Activated CD8-positive, alpha-beta memory T cell treated with anti-CD3 and anti-CD28 coated beads, Interleukin-2, amount 10 ng/mL, durations not matched to agents 7 days and 5 days (primary cell): ENCODE measurements at regions not wholly inside any gene's neighbourhood (a gene's known extent, or its start where the extent isn't known, plus 50 kb on each side); places are given as distances from the start of the nearest gene placed in this dataset.
"Not testable (repeated sequence)": the region's sequence is repeated elsewhere in the genome, so short reads cannot be mapped to it uniquely, and the experiment has no call there.

Source experiments
- ATAC-seq: fragments of 150-1000 bp; cut with Tn5 transposase; one replicate; pipeline ENCODE4 v1.10.0; 2021; ENCODE audit warnings: moderate library complexity
- CTCF ChIA-PET: fragments of 350-600 bp; sonication (Branson Sonifier 250); formaldehyde crosslinking; loops from one replicate; lab custom pipeline; 2021; ENCODE audit warnings: antibody characterized with exemption; lab: Charles Lee
- DNase-seq: peaks from one replicate; pipeline ENCODE4 v3.0.0-alpha.2; 2020
- H3K27ac Mint-ChIP-seq: one replicate; pipeline ENCODE4 v1.8.0; 2021; ENCODE audit warnings: mild to moderate bottlenecking, mixed read lengths
- H3K27me3 Mint-ChIP-seq: one replicate; pipeline ENCODE4 v1.8.0; 2021; ENCODE audit warnings: mixed read lengths
- H3K36me3 Mint-ChIP-seq: one replicate; pipeline ENCODE4 v1.8.0; 2021; ENCODE audit warnings: mild to moderate bottlenecking, mixed read lengths
- H3K4me1 Mint-ChIP-seq: one replicate; pipeline ENCODE4 v1.8.0; 2021; ENCODE audit warnings: mixed read lengths
- H3K4me3 Mint-ChIP-seq: one replicate; pipeline ENCODE4 v1.8.0; 2021; ENCODE audit warnings: mild to moderate bottlenecking, moderate library complexity, mixed read lengths
- H3K9me3 Mint-ChIP-seq: one replicate; pipeline ENCODE4 v1.8.0; 2022; ENCODE audit warnings: low read depth, mixed read lengths

- Mint-ChIP-seq H3K4me1 (peaks cover 1% of the 10 kb centered on the region), H3K36me3 (no peaks in the 10 kb centered on the region)
Observed at GRCh38 chr20:1761598-1761997, 104.0 kb upstream of the SIRPG start.

GRCh38 chr20:1761116-1761515, 103.5 kb upstream of the SIRPG start:
- Mint-ChIP-seq H3K36me3 (no peaks in the 10 kb centered on the region), H3K4me1 (peaks cover 1% of the 10 kb centered on the region), H3K27ac (no peak overlapping the region), H3K27me3 (peaks cover 8% of the 10 kb centered on the region), H3K9me3 (no peaks in the 10 kb centered on the region), H3K4me3 (no peak overlapping the region)
- CTCF ChIA-PET = no interaction called here
- DNase-seq (no peak), ATAC-seq (no peak)

More at GRCh38 chr20:1761598-1761997, 104.0 kb upstream of the SIRPG start:
- no peak for ATAC-seq
- no peak overlapping the region for H3K27ac Mint-ChIP-seq
- no peaks in the 10 kb centered on the region for H3K9me3 Mint-ChIP-seq
- H3K4me3 Mint-ChIP-seq = no peak overlapping the region
- no peak for DNase-seq
- peaks cover 10% of the 10 kb centered on the region for H3K27me3 Mint-ChIP-seq
- CTCF ChIA-PET = no interaction called here

- CTCF ChIA-PET = interaction anchor here (1.6 kb wide), 1 partner anchor 202 kb away, joined by 3 read pairs; no protein-coding TSS in a partner anchor
- Mint-ChIP-seq H3K4me1 (no peaks in the 10 kb centered on the region), H3K27ac (no peak overlapping the region), H3K27me3 (peaks cover 24% of the 10 kb centered on the region), H3K4me3 (no peak overlapping the region), H3K36me3 (no peaks in the 10 kb centered on the region), H3K9me3 (no peaks in the 10 kb centered on the region)
- ATAC-seq (no peak), DNase-seq (no peak)
Observed at GRCh38 chr20:1758765-1759164, 101.2 kb upstream of the SIRPG start.

- ATAC-seq (no peak), DNase-seq (no peak)
- Mint-ChIP-seq H3K36me3 (no peaks in the 10 kb centered on the region), H3K27me3 (peaks cover 27% of the 10 kb centered on the region), H3K27ac (no peak overlapping the region), H3K9me3 (no peaks in the 10 kb centered on the region), H3K4me3 (no peak overlapping the region), H3K4me1 (no peaks in the 10 kb centered on the region)
- CTCF ChIA-PET = interaction anchor here (1.3 to 1.6 kb wide), 3 partner anchors 19 to 254 kb away, joined by 3 to 5 read pairs (median 3); no protein-coding TSS in a partner anchor
Observed at GRCh38 chr20:1757606-1758512, 100.3 kb upstream of the SIRPG start.

- Mint-ChIP-seq H3K9me3 (no peaks in the 10 kb centered on the region), H3K27me3 (peaks cover 35% of the 10 kb centered on the region), H3K4me1 (no peaks in the 10 kb centered on the region), H3K36me3 (no peaks in the 10 kb centered on the region), H3K27ac (no peak overlapping the region), H3K4me3 (no peak overlapping the region)
- CTCF ChIA-PET = interaction anchor here (1.3 to 1.6 kb wide), 3 partner anchors 20 to 253 kb away, joined by 3 to 5 read pairs (median 3); no protein-coding TSS in a partner anchor
- ATAC-seq (no peak), DNase-seq (no peak)
Observed at GRCh38 chr20:1757072-1757471, 99.5 kb upstream of the SIRPG start.

- no peaks in the 10 kb centered on the region for H3K4me1 Mint-ChIP-seq
Observed at GRCh38 chr20:1754749-1755148, 97.2 kb upstream of the SIRPG start.

GRCh38 chr20:1754306-1754705, 96.7 kb upstream of the SIRPG start:
- DNase-seq (no peak), ATAC-seq (no peak)
- no peaks in the 10 kb centered on the region for H3K4me1 Mint-ChIP-seq
- no peak overlapping the region for H3K4me3 Mint-ChIP-seq
- H3K9me3 Mint-ChIP-seq = peaks cover 4% of the 10 kb centered on the region
- no peak overlapping the region for H3K27ac Mint-ChIP-seq
- peaks cover 32% of the 10 kb centered on the region for H3K27me3 Mint-ChIP-seq
- no peaks in the 10 kb centered on the region for H3K36me3 Mint-ChIP-seq
- CTCF ChIA-PET = no interaction called here

More at GRCh38 chr20:1754749-1755148, 97.2 kb upstream of the SIRPG start:
- Mint-ChIP-seq H3K4me3 (no peak overlapping the region), H3K9me3 (peaks cover 4% of the 10 kb centered on the region), H3K27me3 (peaks cover 32% of the 10 kb centered on the region), H3K36me3 (no peaks in the 10 kb centered on the region), H3K27ac (no peak overlapping the region)
- DNase-seq = no peak
- ATAC-seq = no peak
- CTCF ChIA-PET = interaction anchor here (1.0 to 1.2 kb wide), 2 partner anchors 10 to 112 kb away, joined by 3 to 4 read pairs; no protein-coding TSS in a partner anchor

GRCh38 chr20:1752045-1752444, 94.5 kb upstream of the SIRPG start:
- Mint-ChIP-seq H3K27me3 (peaks cover 32% of the 10 kb centered on the region), H3K27ac (no peak overlapping the region), H3K36me3 (no peaks in the 10 kb centered on the region), H3K4me3 (no peak overlapping the region), H3K9me3 (peaks cover 4% of the 10 kb centered on the region), H3K4me1 (no peaks in the 10 kb centered on the region)
- ATAC-seq (no peak), DNase-seq (no peak)
- CTCF ChIA-PET = interaction anchor here (0.6 to 2.0 kb wide), 3 partner anchors 13 to 922 kb away, joined by 3 to 5 read pairs (median 3); no protein-coding TSS in a partner anchor

- H3K27me3 Mint-ChIP-seq = peaks cover 14% of the 10 kb centered on the region
- H3K9me3 Mint-ChIP-seq = peaks cover 4% of the 10 kb centered on the region
- no peak for DNase-seq
- no peak overlapping the region for H3K4me3 Mint-ChIP-seq
- no peak overlapping the region for H3K27ac Mint-ChIP-seq
- H3K36me3 Mint-ChIP-seq = no peaks in the 10 kb centered on the region
- H3K4me1 Mint-ChIP-seq = no peaks in the 10 kb centered on the region
- CTCF ChIA-PET = no interaction called here
- ATAC-seq = no peak
Observed at GRCh38 chr20:1748777-1749176, 91.2 kb upstream of the SIRPG start.

- Mint-ChIP-seq H3K9me3 (peaks cover 4% of the 10 kb centered on the region), H3K36me3 (no peaks in the 10 kb centered on the region), H3K4me3 (no peak overlapping the region), H3K27ac (no peak overlapping the region), H3K27me3 (peaks cover 12% of the 10 kb centered on the region), H3K4me1 (no peaks in the 10 kb centered on the region)
- CTCF ChIA-PET = no interaction called here
- DNase-seq (no peak), ATAC-seq (no peak)
Observed at GRCh38 chr20:1747953-1748577, 90.5 kb upstream of the SIRPG start.

- CTCF ChIA-PET, DNase-seq, ATAC-seq, H3K9me3 Mint-ChIP-seq, H3K4me3 Mint-ChIP-seq, H3K4me1 Mint-ChIP-seq, H3K36me3 Mint-ChIP-seq, H3K27ac Mint-ChIP-seq: not testable (repeated sequence)
- peaks cover 22% of the 10 kb centered on the region for H3K27me3 Mint-ChIP-seq
Observed at GRCh38 chr20:1742049-1742434, 84.5 kb upstream of the SIRPG start.

- peaks cover 22% of the 10 kb centered on the region for H3K27me3 Mint-ChIP-seq
- H3K9me3 Mint-ChIP-seq = no peaks in the 10 kb centered on the region
- H3K36me3 Mint-ChIP-seq = no peaks in the 10 kb centered on the region
- peaks cover 1% of the 10 kb centered on the region for H3K4me1 Mint-ChIP-seq
- no peak overlapping the region for H3K4me3 Mint-ChIP-seq
- ATAC-seq (no peak), DNase-seq (no peak)
- H3K27ac Mint-ChIP-seq = no peak overlapping the region
- CTCF ChIA-PET = interaction anchor here (1.4 to 2.0 kb wide), 2 partner anchors 10 to 35 kb away, joined by 4 to 7 read pairs; no protein-coding TSS in a partner anchor
Observed at GRCh38 chr20:1741309-1742048, 83.9 kb upstream of the SIRPG start.

- ATAC-seq = no peak
- no peak overlapping the region for H3K27ac Mint-ChIP-seq
- peaks cover 12% of the 10 kb centered on the region for H3K4me1 Mint-ChIP-seq
- H3K27me3 Mint-ChIP-seq = peaks cover 22% of the 10 kb centered on the region
- no peak for DNase-seq
- no peaks in the 10 kb centered on the region for H3K9me3 Mint-ChIP-seq
- CTCF ChIA-PET = interaction anchor here (1.2 to 2.1 kb wide), 4 partner anchors 40 to 234 kb away, joined by 4 to 6 read pairs (median 5); no protein-coding TSS in a partner anchor
- H3K4me3 Mint-ChIP-seq = no peak overlapping the region
- no peaks in the 10 kb centered on the region for H3K36me3 Mint-ChIP-seq
Observed at GRCh38 chr20:1737134-1737533, 79.6 kb upstream of the SIRPG start.
